Smooth muscle cell of the brain vasculature (primary cell): ENCODE measurements at regions not wholly inside any gene's neighbourhood (a gene's known extent, or its start where the extent isn't known, plus 50 kb on each side); places are given as distances from the start of the nearest gene placed in this dataset.
"Not testable (repeated sequence)": the region's sequence is repeated elsewhere in the genome, so short reads cannot be mapped to it uniquely, and the experiment has no call there.

Experiments used
- DNase-seq: peaks from one replicate; pipeline ENCODE4 v3.0.0-alpha.2; 2012; ENCODE audit warnings: low read depth, low spot score

- no peak for DNase-seq
Measured at GRCh38 chr14:71165121-71166031, 258.1 kb downstream of the PCNX1 start.

GRCh38 chr14:71166180-71166837 lies 259.1 kb downstream of the PCNX1 start:
- no peak for DNase-seq

GRCh38 chr14:71167325-71167950 lies 260.2 kb downstream of the PCNX1 start:
- not testable (repeated sequence) for DNase-seq

- not testable (repeated sequence) for DNase-seq
Measured at GRCh38 chr14:71168161-71168560, 260.9 kb downstream of the PCNX1 start.

DNA sequence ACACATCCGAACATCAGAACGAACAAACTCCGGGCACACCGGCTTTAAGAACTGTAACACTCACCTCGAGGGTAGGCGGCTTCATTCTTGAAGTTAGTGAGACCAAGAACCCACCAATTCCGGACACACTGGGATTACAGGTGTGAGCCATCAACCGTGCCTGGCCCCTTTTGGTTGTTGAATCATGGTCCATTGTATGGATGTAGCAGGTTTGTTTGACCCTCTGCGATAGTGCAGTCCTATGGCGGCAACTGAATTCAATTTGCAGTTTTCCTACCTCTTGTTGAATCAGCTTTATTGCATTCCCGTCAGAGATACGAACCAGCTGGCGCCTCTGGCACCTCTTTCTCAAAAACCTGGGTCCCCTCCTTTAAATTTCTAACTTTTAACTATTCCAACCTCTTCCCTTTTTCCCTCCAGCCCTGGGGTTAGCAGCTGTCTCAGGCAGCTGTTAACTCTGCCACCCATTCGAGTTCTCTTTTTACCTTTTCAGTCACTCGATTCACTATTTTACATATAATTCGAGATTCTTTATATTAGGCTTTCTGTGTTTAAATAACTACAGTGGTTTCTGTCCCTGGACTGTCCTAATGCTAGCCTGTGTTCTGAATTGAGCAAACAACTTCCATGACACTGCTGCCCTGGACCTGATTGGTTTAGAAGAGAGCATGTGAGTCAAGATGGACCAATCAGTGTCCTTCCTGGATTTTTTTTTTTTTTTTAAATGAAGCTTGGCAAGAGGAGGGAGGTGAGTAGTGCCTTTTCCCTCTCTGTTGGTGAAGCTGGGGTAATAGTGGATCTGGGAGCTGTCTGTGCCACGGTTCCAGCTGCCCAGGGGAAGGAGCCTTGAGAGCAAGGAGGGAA lies 261.5 kb downstream of the PCNX1 start:
- DNase-seq, result no peak

GRCh38 chr14:71169861-71170260 lies 262.6 kb downstream of the PCNX1 start:
- DNase-seq, result no peak

- no peak for DNase-seq
Measured at GRCh38 chr14:71175491-71175890, 268.2 kb downstream of the PCNX1 start.

DNA sequence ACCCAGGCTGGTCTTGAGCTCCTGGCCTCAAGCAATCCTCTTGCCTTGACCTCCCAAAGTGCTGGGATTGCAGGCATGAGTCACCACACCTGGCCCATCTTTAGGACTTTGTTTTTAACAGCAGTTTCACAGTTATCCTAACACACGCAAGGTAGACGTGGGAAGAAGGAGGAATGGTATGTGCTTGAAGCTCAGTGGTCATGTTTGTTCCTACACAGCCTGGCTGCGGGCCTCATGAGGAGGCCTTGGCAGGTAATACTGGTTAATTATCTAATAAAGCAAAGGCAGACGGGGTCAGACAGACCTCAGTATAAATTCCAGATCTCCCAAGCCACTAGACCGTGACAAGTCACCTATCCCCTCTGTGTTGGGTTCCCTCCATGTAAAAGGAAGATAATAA lies 271.8 kb downstream of the PCNX1 start:
- no peak for DNase-seq

DNA sequence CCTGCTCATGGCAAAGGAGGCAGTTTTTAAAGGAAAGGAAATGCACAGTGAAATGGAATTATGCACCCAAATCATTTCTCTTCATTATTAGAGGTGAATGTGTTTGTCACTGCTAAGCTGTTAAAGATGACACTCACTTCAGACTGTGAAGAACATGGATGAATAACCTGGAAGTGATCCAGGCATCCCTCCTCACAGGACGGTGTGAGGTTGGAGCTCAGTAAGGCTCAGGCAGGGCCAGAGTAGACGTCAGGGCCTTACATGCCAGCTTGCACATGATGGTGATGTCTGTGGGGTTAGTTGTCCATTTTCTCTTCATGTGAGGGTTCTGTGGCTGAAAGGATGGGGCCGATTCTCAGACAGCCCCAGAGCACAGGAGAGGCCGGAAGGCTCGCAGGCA lies 273.1 kb downstream of the PCNX1 start:
- no peak for DNase-seq

DNA sequence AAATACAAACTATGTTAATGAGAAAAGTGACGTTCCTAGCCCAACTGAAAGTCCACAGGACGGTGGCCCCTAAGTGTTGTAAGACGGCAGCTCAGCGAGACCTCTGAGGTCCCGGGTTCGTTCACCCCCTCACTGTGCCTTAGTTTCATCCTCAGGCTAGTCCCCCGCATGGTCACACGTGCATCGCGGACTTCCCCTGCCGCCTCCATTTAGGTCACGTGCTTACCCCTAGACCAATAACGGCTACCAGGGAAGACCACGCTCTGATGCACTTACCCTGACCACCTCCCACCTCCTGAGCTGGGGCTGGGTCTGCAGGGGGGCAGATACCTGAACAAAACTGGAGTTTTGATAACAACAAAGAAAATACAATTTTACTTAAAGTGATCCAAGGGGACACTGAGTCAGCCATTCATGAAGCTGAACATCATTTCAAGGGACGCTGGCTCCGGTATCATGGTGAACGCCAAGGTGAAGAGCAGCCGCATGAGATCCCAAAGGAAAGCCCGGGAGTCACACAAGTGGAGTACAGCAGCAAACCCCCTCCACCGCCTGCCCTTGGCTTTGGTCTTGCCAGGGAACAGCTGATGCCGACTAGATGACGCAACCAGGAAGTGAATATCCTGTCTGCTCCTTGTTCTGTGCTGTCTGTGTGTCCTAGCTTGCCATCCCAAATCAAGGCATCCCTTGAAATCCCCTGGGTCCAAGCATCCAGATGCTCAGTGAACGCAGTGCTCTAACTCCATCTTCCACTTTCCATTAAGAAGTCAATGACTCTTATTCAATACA lies 274.1 kb downstream of the PCNX1 start:
- DNase-seq, result no peak

DNA sequence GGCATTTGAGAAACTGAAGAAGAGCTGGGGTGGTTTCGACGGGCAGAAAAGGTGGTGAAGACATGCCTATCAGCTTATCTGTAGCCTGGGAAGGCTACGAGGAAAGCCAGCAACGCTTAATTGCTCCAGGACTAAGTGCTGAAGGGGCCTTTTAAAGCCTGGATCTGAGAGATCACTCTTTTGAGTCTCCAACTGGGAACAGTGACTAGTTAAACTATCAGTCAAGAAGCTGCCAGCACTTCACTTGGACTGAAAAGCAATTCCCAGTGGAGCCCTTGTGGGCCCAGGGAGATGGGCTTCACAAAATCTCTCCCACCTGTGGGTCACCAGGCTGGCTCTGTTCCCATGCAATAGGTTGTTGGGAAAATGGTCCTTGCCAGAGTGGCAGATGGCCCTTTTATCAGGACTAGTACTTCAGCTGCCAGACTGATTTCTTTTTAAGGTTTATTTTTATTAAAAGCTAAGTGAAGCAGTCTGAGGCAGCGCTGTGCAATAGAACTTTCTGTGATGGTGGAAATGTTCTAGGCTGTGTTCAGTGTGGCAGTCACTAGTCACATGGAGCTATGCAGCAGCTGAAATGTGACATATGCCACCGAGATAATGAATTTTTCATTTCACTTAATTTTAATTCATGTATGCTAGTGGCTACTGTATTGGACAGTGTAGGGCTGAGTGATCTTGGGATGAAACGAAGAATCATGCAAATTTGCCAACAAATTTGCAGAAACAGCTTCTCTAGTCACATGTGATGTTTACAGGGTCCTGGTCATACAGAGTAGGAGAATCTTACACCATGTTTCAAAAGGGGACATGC lies 276.8 kb downstream of the PCNX1 start:
- DNase-seq, result no peak

- no peak for DNase-seq
Measured at GRCh38 chr14:71185637-71186036, 278.4 kb downstream of the PCNX1 start.

- DNase-seq, result no peak
Measured at GRCh38 chr14:71187633-71188356, 280.5 kb downstream of the PCNX1 start.

- no peak for DNase-seq
Measured at GRCh38 chr14:71190770-71191374, 283.6 kb downstream of the PCNX1 start.

DNA sequence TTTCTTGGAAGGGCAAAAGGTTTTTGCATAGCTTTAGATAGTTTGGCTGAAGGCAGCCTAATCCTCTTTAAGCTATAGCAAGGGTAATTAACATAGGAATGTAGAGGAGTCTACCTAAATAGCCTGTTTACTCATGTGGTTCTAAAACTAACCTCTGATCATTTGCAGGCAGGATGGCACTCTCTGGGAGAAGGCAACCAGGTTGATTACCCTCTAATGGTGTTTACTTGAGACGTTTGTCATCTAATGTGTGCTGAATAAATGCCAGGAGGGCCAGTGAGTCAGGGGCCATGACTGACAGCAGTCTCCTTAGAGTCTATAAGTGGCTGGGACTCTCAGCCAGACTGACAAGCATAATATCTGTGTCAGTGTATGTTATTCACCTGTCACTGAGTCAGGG lies 286.4 kb downstream of the PCNX1 start:
- no peak for DNase-seq

- no peak for DNase-seq
Measured at GRCh38 chr14:71194251-71194650, 287.0 kb downstream of the PCNX1 start.

DNA sequence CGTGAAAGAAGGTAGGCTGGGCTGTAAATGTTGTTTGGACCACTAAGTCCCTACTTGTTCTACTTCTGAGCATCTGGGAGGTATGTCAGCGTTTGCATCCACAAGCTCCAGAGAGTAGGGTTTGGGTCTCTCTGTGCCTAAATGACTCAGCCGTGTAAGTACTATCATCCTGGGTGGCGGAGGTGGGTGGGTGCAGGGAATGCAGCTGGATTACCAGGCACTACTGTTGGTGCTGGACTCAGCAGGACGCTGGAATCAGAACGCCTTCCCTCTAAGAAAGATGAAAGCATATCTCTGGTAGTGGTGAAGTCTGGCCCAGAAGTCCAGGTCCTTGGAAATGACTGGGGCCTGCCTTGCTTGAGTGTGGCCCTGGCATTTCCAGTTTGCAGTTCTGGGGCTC lies 289.7 kb downstream of the PCNX1 start:
- DNase-seq, result no peak

DNA sequence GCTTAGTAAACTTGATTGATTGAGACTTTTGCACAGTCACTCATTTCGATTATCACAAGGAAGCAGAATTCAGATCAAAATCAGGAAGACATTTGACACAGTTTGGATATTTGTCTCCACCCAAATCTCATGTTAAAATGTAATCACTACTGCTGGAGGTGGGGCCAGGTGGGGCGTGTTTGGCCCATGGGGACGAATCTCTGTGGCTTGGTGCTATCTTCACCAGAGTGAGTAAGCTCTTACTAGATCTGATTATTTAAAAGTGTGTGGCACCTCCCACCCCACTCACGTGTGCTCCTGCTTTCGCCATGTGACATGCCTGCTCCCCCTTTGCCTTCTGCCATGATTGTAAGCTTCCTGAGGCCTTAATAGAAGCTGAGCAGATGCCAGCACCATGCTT lies 291.4 kb downstream of the PCNX1 start:
- DNase-seq, result no peak

GRCh38 chr14:71201840-71202239 lies 294.6 kb downstream of the PCNX1 start:
- no peak for DNase-seq
